ENCODE measurements at regions not wholly inside any gene's neighbourhood (a gene's known extent, or its start where the extent isn't known, plus 50 kb on each side); places are given as distances from the start of the nearest gene placed in this dataset.

DNA sequence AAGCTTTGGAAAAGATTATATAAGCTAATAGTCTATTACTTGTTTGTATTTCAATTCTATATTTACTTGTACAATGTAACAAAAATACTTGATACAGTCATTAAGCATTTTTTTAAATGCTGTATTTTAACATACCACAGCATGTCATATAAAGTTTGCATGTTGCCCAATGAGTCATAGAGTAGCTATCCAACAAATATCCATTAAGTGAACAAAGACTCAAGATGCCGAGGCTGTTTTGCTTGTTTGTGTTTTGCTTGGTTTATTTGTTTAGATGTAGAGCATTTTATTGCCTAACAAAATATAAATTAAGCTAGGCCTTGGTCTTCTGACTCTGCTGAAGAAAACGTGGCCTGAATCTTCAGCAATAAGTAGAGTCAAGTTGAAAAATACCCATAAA is 1584.3 kb upstream of the NUDT12 start:
- H4K20me1 ChIP-seq (ENCODE audit: control insufficient read depth, insufficient read depth, low read length, poor library complexity, severe bottlenecking): no peaks in the 10 kb centered on the region
- H3K79me2 ChIP-seq (ENCODE audit: control insufficient read depth, insufficient read depth, low read length): no peaks in the 10 kb centered on the region
- TF ChIP-seq, protein P1, sequence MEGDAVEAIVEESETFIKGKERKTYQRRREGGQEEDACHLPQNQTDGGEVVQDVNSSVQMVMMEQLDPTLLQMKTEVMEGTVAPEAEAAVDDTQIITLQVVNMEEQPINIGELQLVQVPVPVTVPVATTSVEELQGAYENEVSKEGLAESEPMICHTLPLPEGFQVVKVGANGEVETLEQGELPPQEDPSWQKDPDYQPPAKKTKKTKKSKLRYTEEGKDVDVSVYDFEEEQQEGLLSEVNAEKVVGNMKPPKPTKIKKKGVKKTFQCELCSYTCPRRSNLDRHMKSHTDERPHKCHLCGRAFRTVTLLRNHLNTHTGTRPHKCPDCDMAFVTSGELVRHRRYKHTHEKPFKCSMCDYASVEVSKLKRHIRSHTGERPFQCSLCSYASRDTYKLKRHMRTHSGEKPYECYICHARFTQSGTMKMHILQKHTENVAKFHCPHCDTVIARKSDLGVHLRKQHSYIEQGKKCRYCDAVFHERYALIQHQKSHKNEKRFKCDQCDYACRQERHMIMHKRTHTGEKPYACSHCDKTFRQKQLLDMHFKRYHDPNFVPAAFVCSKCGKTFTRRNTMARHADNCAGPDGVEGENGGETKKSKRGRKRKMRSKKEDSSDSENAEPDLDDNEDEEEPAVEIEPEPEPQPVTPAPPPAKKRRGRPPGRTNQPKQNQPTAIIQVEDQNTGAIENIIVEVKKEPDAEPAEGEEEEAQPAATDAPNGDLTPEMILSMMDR (IDR thresholded peaks at IDR 0.05): no peak
- no peak for TF ChIP-seq EZH2 (IDR thresholded peaks at IDR 0.05; ENCODE audit: borderline replicate concordance, insufficient read depth, low read depth, low read length, poor library complexity, severe bottlenecking)
- Mint-ChIP-seq H3K4me3 (no peak overlapping the region), H3K27ac (no peak overlapping the region), H3K4me1 (no peaks in the 10 kb centered on the region), H3K27me3 (no peaks in the 10 kb centered on the region), H3K9me3 (ENCODE audit: insufficient read depth) (no peaks in the 10 kb centered on the region)
- H2AFZ ChIP-seq (ENCODE audit: insufficient read depth, low read depth, low read length, poor library complexity, severe bottlenecking): no peak overlapping the region
- no peak overlapping the region for H3K9ac ChIP-seq (ENCODE audit: low read length)
- no peak for ATAC-seq (ENCODE audit: low read depth)
- ChIA-PET CTCF (no interaction called here), POLR2A (no interaction called here)
- no peaks in the 10 kb centered on the region for H3K9me3 ChIP-seq (ENCODE audit: control extremely low read depth in 1 of 3, control insufficient read depth in 2 of 3, insufficient read depth in 1 of 3, low read length in 2 of 3)
- no peaks in the 10 kb centered on the region for H3K36me3 ChIP-seq (replicated peaks in 1 of 2; ENCODE audit: control extremely low read depth in 1 of 2, control insufficient read depth in 1 of 2, extremely low read depth in 1 of 2, insufficient read depth in 2 of 2, low read length in 1 of 2)
- WGBS (ENCODE audit: insufficient coverage): no CpG with 5 or more reads among the region's 2 CpGs
- no peak overlapping the region for H3K27ac ChIP-seq (ENCODE audit: low read length in 2 of 2)
- H3K27me3 ChIP-seq (replicated peaks in 1 of 4; ENCODE audit: control extremely low read depth in 1 of 4, control insufficient read depth in 3 of 4, insufficient read depth in 4 of 4, low read length in 3 of 4): no peaks in the 10 kb centered on the region
- no peaks in the 10 kb centered on the region for H3K4me1 ChIP-seq (ENCODE audit: control insufficient read depth in 2 of 2, insufficient read depth in 2 of 2, low read length in 2 of 2)
- no peak overlapping the region for H3K4me3 ChIP-seq (ENCODE audit: control extremely low read depth in 1 of 5, extremely low read depth in 1 of 5, insufficient read depth in 1 of 5, low read depth in 2 of 5, low read length in 4 of 5)
- intact Hi-C loops (cut with micrococcal nuclease): no loop called here
- DNase-seq: no peak
- no peak overlapping the region for H3K4me2 ChIP-seq (replicated peaks; ENCODE audit: low read depth, low read length, poor library complexity, severe bottlenecking)

GRCh38 chr5:105145152-105145551 is 1582.6 kb upstream of the NUDT12 start:
- Histone ChIP-seq H3K79me2 (ENCODE audit: control insufficient read depth, insufficient read depth, low read length) (no peaks in the 10 kb centered on the region), H3K9ac (ENCODE audit: low read length) (no peak overlapping the region), H3K4me2 (replicated peaks; ENCODE audit: low read depth, low read length, poor library complexity, severe bottlenecking) (no peak overlapping the region), H3K9me3 (ENCODE audit: control extremely low read depth in 1 of 3, control insufficient read depth in 2 of 3, insufficient read depth in 1 of 3, low read length in 2 of 3) (no peaks in the 10 kb centered on the region), H3K4me3 (ENCODE audit: control extremely low read depth in 1 of 5, extremely low read depth in 1 of 5, insufficient read depth in 1 of 5, low read depth in 2 of 5, low read length in 4 of 5) (no peak overlapping the region), H3K27ac (ENCODE audit: low read length in 2 of 2) (no peak overlapping the region), H3K4me1 (ENCODE audit: control insufficient read depth in 2 of 2, insufficient read depth in 2 of 2, low read length in 2 of 2) (no peaks in the 10 kb centered on the region), H3K36me3 (replicated peaks in 1 of 2; ENCODE audit: control extremely low read depth in 1 of 2, control insufficient read depth in 1 of 2, extremely low read depth in 1 of 2, insufficient read depth in 2 of 2, low read length in 1 of 2) (no peaks in the 10 kb centered on the region), H4K20me1 (ENCODE audit: control insufficient read depth, insufficient read depth, low read length, poor library complexity, severe bottlenecking) (no peaks in the 10 kb centered on the region), H3K27me3 (replicated peaks in 1 of 4; ENCODE audit: control extremely low read depth in 1 of 4, control insufficient read depth in 3 of 4, insufficient read depth in 4 of 4, low read length in 3 of 4) (no peaks in the 10 kb centered on the region), H2AFZ (ENCODE audit: insufficient read depth, low read depth, low read length, poor library complexity, severe bottlenecking) (no peak overlapping the region)
- DNase-seq (no peak), ATAC-seq (ENCODE audit: low read depth) (no peak)
- intact Hi-C loops (cut with micrococcal nuclease): no loop called here
- no peaks in the 10 kb centered on the region for H3K4me1 Mint-ChIP-seq
- no peaks in the 10 kb centered on the region for H3K9me3 Mint-ChIP-seq (ENCODE audit: insufficient read depth)
- ChIA-PET CTCF (no interaction called here), POLR2A (no interaction called here)
- no peak overlapping the region for H3K27ac Mint-ChIP-seq
- TF ChIP-seq EZH2 (IDR thresholded peaks at IDR 0.05; ENCODE audit: borderline replicate concordance, insufficient read depth, low read depth, low read length, poor library complexity, severe bottlenecking): no peak
- TF ChIP-seq, protein P1 (IDR thresholded peaks at IDR 0.05): no peak
- no CpG with 5 or more reads among the region's 8 CpGs for WGBS (ENCODE audit: insufficient coverage)
- H3K4me3 Mint-ChIP-seq: no peak overlapping the region
- no peaks in the 10 kb centered on the region for H3K27me3 Mint-ChIP-seq
